Tibial nerve (tissue), 4 donors: ENCODE measurements at regions not wholly inside any gene's neighbourhood (a gene's known extent, or its start where the extent isn't known, plus 50 kb on each side); places are given as distances from the start of the nearest gene placed in this dataset.

Experiments
- DNase-seq, 2 donors: peaks; one replicate each; pipeline ENCODE4 v3.0.0-alpha.2; 2019; ENCODE audit warnings: low spot score in 2 of 2
- H3K27ac ChIP-seq, 4 donors: fragments of 200-600 bp; sonication (generic) in 3 of 4; one replicate each; pipeline ENCODE4 v1.5.1; 2017 to 2019; ENCODE audit warnings: mild to moderate bottlenecking in 1 of 4
- H3K27me3 ChIP-seq, 2 donors: fragments of 200-600 bp; sonication (generic) in 1 of 2; one replicate each; pipeline versions ENCODE4 v1.5.1 to v1.6.0; 2017 to 2019
- H3K36me3 ChIP-seq, 3 donors: fragments of 200-600 bp; sonication (generic); one replicate each; pipeline ENCODE4 v1.5.1; 2018 to 2019
- H3K4me1 ChIP-seq, 4 donors: fragments of 200-600 bp; sonication (generic) in 3 of 4; one replicate each; pipeline ENCODE4 v1.5.1; 2017 to 2019
- H3K4me3 ChIP-seq, 4 donors: fragments of 200-600 bp; sonication (generic) in 3 of 4; one replicate each; pipeline ENCODE4 v1.5.1; 2017 to 2019; ENCODE audit warnings: mild to moderate bottlenecking in 1 of 4, moderate library complexity in 1 of 4
- H3K9me3 ChIP-seq, 4 donors: fragments of 200-600 bp; sonication (generic) in 3 of 4; one replicate each; pipeline ENCODE4 v1.5.1; 2017 to 2019
- EP300 ChIP-seq, 2 donors: sonication (generic); formaldehyde crosslinking; IDR thresholded peaks; one replicate each; pipeline ENCODE4 v1.6.1; 2017; ENCODE audit warnings: antibody characterized with exemption in 2 of 2, mild to moderate bottlenecking in 1 of 2
- POLR2A ChIP-seq, 2 donors: fragments of 450-650 bp; IDR thresholded peaks; one replicate each; pipeline ENCODE4 v1.6.1; 2017; ENCODE audit warnings: antibody characterized with exemption in 2 of 2, mild to moderate bottlenecking in 2 of 2, moderate library complexity in 2 of 2
- WGBS, 2 donors: methylation state at CpG; one replicate each; pipeline ENCODE4 v1.1.5; 2018; 5-methylcytosine and 5-hydroxymethylcytosine counted together
- TF ChIP-seq, protein P1 (sequence below), 5 experiments: fragments of 200-600 bp in 3 of 5; fragments of 450-650 bp in 2 of 5; sonication (generic) in 3 of 5; IDR thresholded peaks; one replicate each; pipeline ENCODE4 v1.5.1; 2016 to 2019; ENCODE audit warnings: antibody characterized with exemption in 5 of 5, mild to moderate bottlenecking in 3 of 5, moderate library complexity in 2 of 5

DNA sequence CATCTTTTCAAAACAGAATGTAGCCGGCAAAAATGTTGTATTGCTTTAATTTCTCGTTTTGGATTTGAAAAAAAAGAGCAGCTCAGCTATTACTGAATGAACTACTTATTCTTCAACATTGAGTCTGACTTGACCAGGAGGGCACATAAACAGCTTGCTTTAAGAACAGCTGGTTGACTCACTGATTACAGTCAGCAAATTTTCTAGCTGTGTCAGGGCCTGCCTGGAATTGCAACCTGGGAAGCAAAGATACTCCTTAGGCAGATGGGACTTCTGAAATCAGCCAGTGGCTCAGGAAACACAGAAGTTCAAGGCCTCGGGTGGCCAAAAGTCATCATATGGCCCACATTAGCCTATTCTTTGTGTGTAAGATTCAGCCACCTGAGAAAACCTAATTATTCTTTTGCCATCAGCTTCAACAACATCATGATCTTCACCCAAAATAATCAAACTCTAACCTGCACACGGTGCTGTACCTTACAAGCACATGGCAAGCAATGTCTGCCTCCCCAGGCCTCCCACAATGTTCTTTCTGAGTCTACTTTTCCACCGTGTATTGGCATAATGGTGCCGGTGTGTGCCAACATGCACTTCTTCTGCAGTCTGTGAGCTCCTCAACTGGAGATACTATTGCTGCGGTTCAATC is 307.2 kb downstream of the HHIPL2 start:
- TF ChIP-seq EP300 (IDR thresholded peaks at IDR 0.05) (no peak), POLR2A (IDR thresholded peaks at IDR 0.05) (no peak)
- TF ChIP-seq, protein P1, sequence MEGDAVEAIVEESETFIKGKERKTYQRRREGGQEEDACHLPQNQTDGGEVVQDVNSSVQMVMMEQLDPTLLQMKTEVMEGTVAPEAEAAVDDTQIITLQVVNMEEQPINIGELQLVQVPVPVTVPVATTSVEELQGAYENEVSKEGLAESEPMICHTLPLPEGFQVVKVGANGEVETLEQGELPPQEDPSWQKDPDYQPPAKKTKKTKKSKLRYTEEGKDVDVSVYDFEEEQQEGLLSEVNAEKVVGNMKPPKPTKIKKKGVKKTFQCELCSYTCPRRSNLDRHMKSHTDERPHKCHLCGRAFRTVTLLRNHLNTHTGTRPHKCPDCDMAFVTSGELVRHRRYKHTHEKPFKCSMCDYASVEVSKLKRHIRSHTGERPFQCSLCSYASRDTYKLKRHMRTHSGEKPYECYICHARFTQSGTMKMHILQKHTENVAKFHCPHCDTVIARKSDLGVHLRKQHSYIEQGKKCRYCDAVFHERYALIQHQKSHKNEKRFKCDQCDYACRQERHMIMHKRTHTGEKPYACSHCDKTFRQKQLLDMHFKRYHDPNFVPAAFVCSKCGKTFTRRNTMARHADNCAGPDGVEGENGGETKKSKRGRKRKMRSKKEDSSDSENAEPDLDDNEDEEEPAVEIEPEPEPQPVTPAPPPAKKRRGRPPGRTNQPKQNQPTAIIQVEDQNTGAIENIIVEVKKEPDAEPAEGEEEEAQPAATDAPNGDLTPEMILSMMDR (IDR thresholded peaks at IDR 0.05): no peak
- Histone ChIP-seq H3K27me3 (no peaks in the 10 kb centered on the region), H3K4me1 (no peaks in the 10 kb centered on the region), H3K9me3 (no peaks in the 10 kb centered on the region), H3K27ac (no peak overlapping the region), H3K36me3 (no peaks in the 10 kb centered on the region), H3K4me3 (no peak overlapping the region)
- DNase-seq: no peak
- 66 to 72% methylated on average over 7 of the region's 7 CpGs for WGBS, 2 donors

DNA sequence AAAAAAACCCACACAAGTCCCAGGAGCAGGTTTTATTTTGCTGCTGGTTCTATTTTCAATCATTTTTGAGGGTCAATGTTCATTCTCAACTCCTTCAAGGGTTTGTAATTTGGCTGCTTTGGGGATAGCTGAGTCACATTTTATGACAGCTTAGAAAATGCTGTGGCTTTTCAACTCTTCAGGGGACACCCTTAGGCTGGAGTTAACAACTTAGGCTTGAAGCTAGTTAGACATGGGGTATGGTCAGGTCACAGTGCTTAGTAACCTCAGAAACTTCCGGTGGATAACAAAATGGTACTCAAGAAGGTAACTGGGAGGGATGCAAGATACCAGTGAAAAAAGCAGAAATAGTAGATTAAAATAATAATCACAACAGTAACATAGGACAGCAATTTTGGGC is 308.8 kb downstream of the HHIPL2 start:
- no peaks in the 10 kb centered on the region for H3K4me1 ChIP-seq
- H3K4me3 ChIP-seq: no peak overlapping the region
- no peak for DNase-seq
- no peaks in the 10 kb centered on the region for H3K27me3 ChIP-seq
- WGBS, 2 donors: 91 to 100% methylated on average over 1 of the region's 1 CpG
- no peak overlapping the region for H3K27ac ChIP-seq
- TF ChIP-seq, protein P1 (IDR thresholded peaks at IDR 0.05): no peak
- TF ChIP-seq POLR2A (IDR thresholded peaks at IDR 0.05) (no peak), EP300 (IDR thresholded peaks at IDR 0.05) (no peak)
- H3K9me3 ChIP-seq: no peaks in the 10 kb centered on the region
- no peaks in the 10 kb centered on the region for H3K36me3 ChIP-seq

DNA sequence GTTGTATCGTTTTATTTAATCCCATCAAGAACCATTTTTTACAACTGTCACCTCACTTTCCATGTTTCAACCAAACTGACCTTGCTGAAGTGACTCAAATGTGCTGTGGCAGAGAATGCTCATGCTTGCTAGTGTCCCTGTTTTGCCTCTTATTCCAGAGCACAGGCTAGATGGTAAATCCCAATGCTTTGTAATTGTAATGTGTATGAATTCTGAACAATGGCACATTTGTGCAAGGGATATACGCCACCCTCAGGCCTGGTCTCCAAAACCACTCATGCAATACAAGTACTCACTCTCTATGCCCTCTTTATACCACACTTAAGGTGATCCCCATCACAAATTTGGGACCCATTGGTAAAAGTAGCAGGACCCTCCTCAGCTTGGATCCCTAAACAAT is 313.6 kb downstream of the HHIPL2 start:
- TF ChIP-seq POLR2A (IDR thresholded peaks at IDR 0.05) (no peak), EP300 (IDR thresholded peaks at IDR 0.05) (no peak)
- TF ChIP-seq, protein P1 (IDR thresholded peaks at IDR 0.05): no peak
- DNase-seq: no peak
- H3K4me1 ChIP-seq: no peaks in the 10 kb centered on the region
- 60 to 70% methylated on average over 2 of the region's 2 CpGs for WGBS, 2 donors
- no peak overlapping the region for H3K27ac ChIP-seq
- H3K4me3 ChIP-seq: no peak overlapping the region
- H3K36me3 ChIP-seq: no peaks in the 10 kb centered on the region
- H3K27me3 ChIP-seq: no peaks in the 10 kb centered on the region
- H3K9me3 ChIP-seq: no peaks in the 10 kb centered on the region

DNA sequence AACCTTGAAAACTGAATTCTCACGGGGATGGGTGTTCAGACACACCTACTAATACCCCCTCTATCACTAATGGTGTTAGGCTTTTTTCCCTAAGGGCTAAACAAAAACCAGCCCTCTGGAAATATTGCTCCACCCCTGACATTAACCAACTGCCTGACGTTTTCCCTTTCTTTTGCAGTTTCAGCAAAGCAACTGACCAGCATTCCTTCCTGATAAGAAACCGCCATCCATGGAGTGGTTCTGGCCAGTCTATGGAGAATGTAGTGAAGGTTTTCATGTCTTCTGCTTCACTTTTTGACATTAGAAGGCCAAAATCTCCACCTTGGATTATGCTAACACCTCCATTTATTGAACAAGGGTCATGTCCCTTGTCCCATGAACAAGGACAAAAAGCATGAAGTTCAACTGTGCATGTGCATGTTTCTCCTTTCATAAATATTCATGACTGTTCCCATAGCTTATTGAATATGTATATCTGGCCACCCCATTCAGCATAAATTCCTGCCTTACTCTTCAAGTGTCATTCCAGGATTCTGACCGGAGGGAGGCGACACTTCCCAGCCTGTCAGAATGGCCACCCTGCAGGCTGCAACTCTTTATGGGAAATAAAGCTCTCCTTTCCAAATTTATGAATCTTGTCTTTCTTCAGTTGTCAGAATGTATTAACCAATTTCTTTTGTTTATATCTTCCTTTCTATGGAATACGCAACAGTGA is 314.3 kb downstream of the HHIPL2 start:
- Histone ChIP-seq H3K27me3 (no peaks in the 10 kb centered on the region), H3K4me1 (no peaks in the 10 kb centered on the region), H3K36me3 (no peaks in the 10 kb centered on the region), H3K9me3 (no peaks in the 10 kb centered on the region), H3K27ac (no peak overlapping the region), H3K4me3 (no peak overlapping the region)
- WGBS, 2 donors: 76 to 81% methylated on average over 6 of the region's 6 CpGs
- DNase-seq: no peak
- no peak for TF ChIP-seq EP300 (IDR thresholded peaks at IDR 0.05)
- TF ChIP-seq, protein P1 (IDR thresholded peaks at IDR 0.05): no peak
- no peak for TF ChIP-seq POLR2A (IDR thresholded peaks at IDR 0.05)

DNA sequence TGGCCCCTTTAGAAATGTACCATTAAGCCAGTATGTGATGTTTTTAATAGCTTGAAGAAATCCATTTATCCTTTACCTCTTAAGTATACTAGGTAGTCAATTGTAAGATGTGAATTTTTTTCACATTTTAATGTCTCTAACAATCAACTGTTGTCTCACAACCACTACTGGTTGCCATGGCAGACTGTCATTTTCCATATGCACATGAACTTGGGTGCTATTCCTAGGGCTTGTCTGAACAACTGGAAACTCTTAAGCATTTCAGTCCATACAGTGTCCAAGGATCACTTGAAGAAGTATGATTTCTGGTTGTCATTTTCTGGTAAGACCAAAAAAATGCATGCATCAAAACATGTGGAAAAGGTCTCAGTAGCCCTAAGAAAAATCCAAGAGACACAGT is 315.1 kb downstream of the HHIPL2 start:
- no peaks in the 10 kb centered on the region for H3K36me3 ChIP-seq
- H3K4me3 ChIP-seq: no peak overlapping the region
- no peak for DNase-seq
- TF ChIP-seq EP300 (IDR thresholded peaks at IDR 0.05) (no peak), POLR2A (IDR thresholded peaks at IDR 0.05) (no peak)
- TF ChIP-seq, protein P1 (IDR thresholded peaks at IDR 0.05): no peak
- no peak overlapping the region for H3K27ac ChIP-seq
- H3K4me1 ChIP-seq: no peaks in the 10 kb centered on the region
- no peaks in the 10 kb centered on the region for H3K9me3 ChIP-seq
- H3K27me3 ChIP-seq: no peaks in the 10 kb centered on the region
